IMR-90 (cell line): ENCODE measurements at regions not wholly inside any gene's neighbourhood (a gene's known extent, or its start where the extent isn't known, plus 50 kb on each side); places are given as distances from the start of the nearest gene placed in this dataset.

Experiments
- ATAC-seq: fragments of 200-7000 bp; cut with Tn5 transposase; 2 replicates; pipeline ENCODE4 v1.9.1; 2020; ENCODE audit warnings: low read depth, mild to moderate bottlenecking, moderate library complexity
- BruUV-seq: library from RNA; stranded (reverse); fragments of 400-500 nt; replicated peaks from 2 replicates; lab custom pipeline; 2021; lab: Mats Ljungman, UMichigan
- CTCF ChIA-PET: fragments of 300-600 bp; formaldehyde crosslinking; extraction: SDS; loops from one replicate; lab custom pipeline; 2021; ENCODE audit warnings: antibody characterized with exemption; lab: Yijun Ruan, JAX
- POLR2A ChIA-PET: fragments of 300-600 bp; sonication (Branson Sonifier 250); formaldehyde crosslinking; loops from one replicate; lab custom pipeline; 2022; ENCODE audit warnings: antibody characterized with exemption; ENCODE audit not compliant: unreplicated experiment; lab: Charles Lee
- DNase-seq: peaks from one replicate; pipeline ENCODE4 v3.0.0; 2013
- H2AFZ ChIP-seq: replicated peaks from 2 replicates; pipeline ENCODE3; 2013; ENCODE audit warnings: low read length, mild to moderate bottlenecking; ENCODE audit not compliant: poor library complexity
- H2AK5ac ChIP-seq: 2 replicates; pipeline ENCODE4 v1.6.1; 2013; ENCODE audit warnings: low read depth, low read length, inconsistent platforms
- H2AK9ac ChIP-seq: replicated peaks from 2 replicates; pipeline ENCODE3; 2013; ENCODE audit warnings: mild to moderate bottlenecking, low read depth, low read length, moderate library complexity; ENCODE audit not compliant: poor library complexity
- H2BK120ac ChIP-seq: 2 replicates; pipeline ENCODE4 v1.6.1; 2013; ENCODE audit warnings: low read depth, low read length, inconsistent platforms
- H2BK15ac ChIP-seq: 3 replicates; pipeline ENCODE4 v1.6.1; 2013; ENCODE audit warnings: low read depth, low read length, inconsistent platforms
- H2BK20ac ChIP-seq: 2 replicates; pipeline ENCODE4 v1.6.1; 2013; ENCODE audit warnings: low read depth, mild to moderate bottlenecking, inconsistent platforms, low read length, moderate library complexity
- H2BK5ac ChIP-seq: 2 replicates; pipeline ENCODE4 v1.6.1; 2013; ENCODE audit warnings: mild to moderate bottlenecking, low read depth, low read length, inconsistent platforms; ENCODE audit not compliant: poor library complexity, severe bottlenecking
- H3K14ac ChIP-seq: replicated peaks from 2 replicates; pipeline ENCODE4 v1.6.1; 2013; ENCODE audit warnings: low read depth, low read length, inconsistent platforms
- H3K18ac ChIP-seq: 2 replicates; pipeline ENCODE4 v1.6.1; 2013; ENCODE audit warnings: low read depth, low read length, control low read depth
- H3K23ac ChIP-seq: 2 replicates; pipeline ENCODE4 v1.6.1; 2013; ENCODE audit warnings: low read depth, low read length, inconsistent platforms
- H3K27ac ChIP-seq: 2 replicates; pipeline ENCODE4 v1.5.1; 2013; ENCODE audit warnings: mild to moderate bottlenecking, control low read depth, low read length; ENCODE audit not compliant: insufficient read depth
- H3K27me3 ChIP-seq: 2 replicates; pipeline ENCODE4 v1.6.1; 2013; ENCODE audit warnings: low read length; ENCODE audit not compliant: control insufficient read depth, insufficient read depth
- H3K36me3 ChIP-seq: 2 replicates; pipeline ENCODE4 v1.6.1; 2013; ENCODE audit warnings: low read length, mixed read lengths; ENCODE audit not compliant: control insufficient read depth, insufficient read depth
- H3K4ac ChIP-seq: 2 replicates; pipeline ENCODE4 v1.6.1; 2013; ENCODE audit warnings: low read depth, low read length, inconsistent platforms
- H3K4me1 ChIP-seq: 2 replicates; pipeline ENCODE4 v1.6.1; 2013; ENCODE audit warnings: low read length, mixed read lengths; ENCODE audit not compliant: control insufficient read depth, insufficient read depth
- H3K4me2 ChIP-seq: 2 replicates; pipeline ENCODE4 v1.6.1; 2013; ENCODE audit warnings: low read depth, mild to moderate bottlenecking, control low read depth, low read length, moderate library complexity
- H3K4me3 ChIP-seq: 2 replicates; pipeline ENCODE4 v1.5.1; 2013; ENCODE audit warnings: low read depth, mild to moderate bottlenecking, control low read depth, low read length, moderate library complexity; ENCODE audit not compliant: insufficient read depth
- H3K56ac ChIP-seq: 2 replicates; pipeline ENCODE4 v1.6.1; 2013; ENCODE audit warnings: low read length, inconsistent platforms; ENCODE audit not compliant: insufficient read depth; ENCODE audit errors: extremely low read depth
- H3K79me1 ChIP-seq, 2 experiments: 2 replicates each; pipeline ENCODE4 v1.6.1; 2013; ENCODE audit warnings: low read length in 2 of 2, inconsistent platforms in 1 of 2, low read depth in 1 of 2
- H3K9ac ChIP-seq: 2 replicates; pipeline ENCODE4 v1.6.1; 2013; ENCODE audit warnings: low read depth, low read length, control low read depth
- H3K9me1 ChIP-seq: 2 replicates; pipeline ENCODE4 v1.6.1; 2013; ENCODE audit warnings: low read length, inconsistent platforms; ENCODE audit not compliant: insufficient read depth
- H3K9me3 ChIP-seq: 2 replicates; pipeline ENCODE4 v1.6.1; 2013; ENCODE audit warnings: low read length; ENCODE audit not compliant: control insufficient read depth, insufficient read depth
- H4K20me1 ChIP-seq: 2 replicates; pipeline ENCODE4 v1.6.1; 2013; ENCODE audit warnings: low read length, inconsistent platforms; ENCODE audit not compliant: insufficient read depth
- H4K5ac ChIP-seq: 2 replicates; pipeline ENCODE4 v1.6.1; 2013; ENCODE audit warnings: mild to moderate bottlenecking, low read depth, low read length, control low read depth
- H4K8ac ChIP-seq, 2 experiments: 2 replicates each; pipeline ENCODE4 v1.6.1; 2013; ENCODE audit warnings: low read depth in 2 of 2, low read length in 2 of 2, control low read depth in 1 of 2, inconsistent platforms in 1 of 2
- H4K91ac ChIP-seq: 2 replicates; pipeline ENCODE4 v1.6.1; 2013; ENCODE audit warnings: low read depth, low read length, inconsistent platforms; ENCODE audit not compliant: insufficient read depth
- BHLHE40 ChIP-seq: fragments of 150-350 bp; IDR thresholded peaks from 2 replicates; pipeline ENCODE4 v1.6.1; 2016; ENCODE audit warnings: mild to moderate bottlenecking, low read depth, low read length
- CEBPB ChIP-seq: IDR thresholded peaks from 2 replicates; pipeline ENCODE4 v1.6.1; 2012; ENCODE audit warnings: low read depth, low read length, improper control_type of control experiment
- CHD1 ChIP-seq: IDR thresholded peaks from 2 replicates; pipeline ENCODE4 v1.6.1; 2012; ENCODE audit warnings: low read depth, low read length, improper control_type of control experiment
- ELK1 ChIP-seq: fragments of 150-350 bp; IDR thresholded peaks from 2 replicates; pipeline ENCODE4 v1.6.1; 2016; ENCODE audit warnings: low read depth, mild to moderate bottlenecking, low read length, moderate library complexity, borderline replicate concordance
- FOS ChIP-seq: fragments of 150-350 bp; IDR thresholded peaks from 2 replicates; pipeline ENCODE4 v1.6.1; 2016; ENCODE audit warnings: low read depth, low read length
- MAFK ChIP-seq: IDR thresholded peaks from 2 replicates; pipeline ENCODE4 v1.6.1; 2012; ENCODE audit warnings: low read depth, low read length, improper control_type of control experiment
- MAZ ChIP-seq: IDR thresholded peaks from 2 replicates; pipeline ENCODE4 v1.6.1; 2012; ENCODE audit warnings: low read depth, mild to moderate bottlenecking, low read length, improper control_type of control experiment, moderate library complexity, borderline replicate concordance
- MXI1 ChIP-seq: IDR thresholded peaks from 2 replicates; pipeline ENCODE4 v1.6.1; 2012; ENCODE audit warnings: low read depth, mild to moderate bottlenecking, low read length, moderate library complexity, borderline replicate concordance
- NFE2L2 ChIP-seq: fragments of 150-350 bp; IDR thresholded peaks from 2 replicates; pipeline ENCODE4 v1.6.1; 2016; ENCODE audit warnings: low read depth, mild to moderate bottlenecking, low read length
- POLR2A ChIP-seq: IDR thresholded peaks from 2 replicates; pipeline ENCODE4 v1.6.1; 2012; ENCODE audit warnings: mild to moderate bottlenecking, low read depth, low read length
- RAD21 ChIP-seq: IDR thresholded peaks from 2 replicates; pipeline ENCODE4 v1.6.1; 2012; ENCODE audit warnings: low read length, improper control_type of control experiment
- RCOR1 ChIP-seq: IDR thresholded peaks from 2 replicates; pipeline ENCODE4 v1.6.1; 2012; ENCODE audit warnings: mild to moderate bottlenecking, low read length, improper control_type of control experiment; ENCODE audit not compliant: insufficient replicate concordance
- RFX5 ChIP-seq: IDR thresholded peaks from 2 replicates; pipeline ENCODE4 v1.8.0; 2012; ENCODE audit warnings: low read depth, mild to moderate bottlenecking, low read length, moderate library complexity
- SMC3 ChIP-seq: fragments of 150-350 bp; IDR thresholded peaks from 2 replicates; pipeline ENCODE4 v1.6.1; 2016; ENCODE audit warnings: low read depth, mild to moderate bottlenecking, antibody characterized with exemption, low read length, moderate library complexity
- USF2 ChIP-seq: fragments of 150-350 bp; IDR thresholded peaks from 2 replicates; pipeline ENCODE4 v1.6.1; 2017; ENCODE audit warnings: mild to moderate bottlenecking, antibody characterized with exemption, low read length, low read depth
- WGBS, 2 experiments: methylation state at CpG; one replicate each; pipeline versions ENCODE4 v1.1.5 to v1.1.7; 2013; ENCODE audit warnings: missing lambda C conversion rate in 2 of 2; ENCODE audit not compliant: insufficient read length in 1 of 2; ENCODE audit errors: extremely low coverage in 2 of 2; 5-methylcytosine and 5-hydroxymethylcytosine counted together
- dilution Hi-C: fragments of 300-500 bp; cut with HindIII; formaldehyde crosslinking; loops from one replicate; pipeline ENCODE4 v1.14.3; 2018; ENCODE audit warnings: low sequenced_read_pairs; ENCODE audit not compliant: unreplicated experiment
- in situ Hi-C: fragments of 300-500 bp; cut with MboI; formaldehyde crosslinking; loops from 3 replicates; pipeline ENCODE4 v1.14.3; 2019; ENCODE audit warnings: low sequenced_read_pairs, inconsistent platforms, mixed read lengths
- intact Hi-C: fragments of 100-400 bp; cut with micrococcal nuclease; formaldehyde crosslinking; loops from 2 replicates; pipeline ENCODE4 v1.10.0; 2022
- TF ChIP-seq, protein P1 (sequence below): conservative IDR thresholded peaks from 2 replicates; pipeline ENCODE4 v1.5.1; 2012; ENCODE audit warnings: mild to moderate bottlenecking, low read depth, low read length, improper control_type of control experiment

DNA sequence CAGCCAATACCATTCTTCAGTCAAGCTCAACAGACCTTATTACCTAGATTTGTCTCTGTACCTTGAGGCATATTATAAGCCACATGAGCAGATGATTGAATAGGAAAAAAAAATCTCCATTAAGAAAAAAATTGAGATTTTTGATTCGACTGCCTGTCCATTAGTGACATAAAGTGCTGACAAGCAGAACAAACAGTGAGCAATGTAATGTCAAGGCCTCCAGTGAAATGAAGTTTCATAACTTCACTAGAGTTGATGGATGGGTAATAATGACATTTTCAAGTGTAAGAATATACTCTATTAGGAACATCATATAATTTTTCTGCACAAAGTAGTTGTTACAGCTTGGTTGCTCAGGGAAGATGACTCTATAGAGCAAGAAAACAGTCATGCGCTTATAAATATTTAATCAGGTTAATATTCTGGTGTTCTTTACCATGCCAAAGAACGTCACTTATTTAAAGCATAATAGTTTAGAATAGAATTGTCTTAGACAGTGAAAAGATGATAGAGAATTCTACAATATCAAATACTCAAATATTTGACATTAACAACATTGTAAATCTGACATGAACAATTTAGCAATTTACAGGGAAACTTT lies 783.7 kb downstream of the EPHA7 start:
- H3K9me3 ChIP-seq = no peaks in the 10 kb centered on the region
- no peak overlapping the region for H4K91ac ChIP-seq
- no peaks in the 10 kb centered on the region for H3K36me3 ChIP-seq
- CTCF ChIA-PET = no interaction called here
- H2AK9ac ChIP-seq = no peak overlapping the region
- no peak overlapping the region for H3K23ac ChIP-seq
- no peak overlapping the region for H3K4me2 ChIP-seq
- dilution Hi-C loops = no loop called here
- H4K20me1 ChIP-seq = no peaks in the 10 kb centered on the region
- H2BK120ac ChIP-seq = no peak overlapping the region
- in situ Hi-C loops = no loop called here
- no peaks in the 10 kb centered on the region for H3K4me1 ChIP-seq
- BruUV-seq = no TSS peak
- TF ChIP-seq RFX5 (no peak), MAFK (no peak), USF2 (no peak), FOS (no peak), CHD1 (no peak), NFE2L2 (no peak), RCOR1 (no peak), ELK1 (no peak), POLR2A (no peak), MAZ (no peak), CEBPB (no peak), RAD21 (no peak), BHLHE40 (no peak), SMC3 (no peak), MXI1 (no peak)
- TF ChIP-seq, protein P1, sequence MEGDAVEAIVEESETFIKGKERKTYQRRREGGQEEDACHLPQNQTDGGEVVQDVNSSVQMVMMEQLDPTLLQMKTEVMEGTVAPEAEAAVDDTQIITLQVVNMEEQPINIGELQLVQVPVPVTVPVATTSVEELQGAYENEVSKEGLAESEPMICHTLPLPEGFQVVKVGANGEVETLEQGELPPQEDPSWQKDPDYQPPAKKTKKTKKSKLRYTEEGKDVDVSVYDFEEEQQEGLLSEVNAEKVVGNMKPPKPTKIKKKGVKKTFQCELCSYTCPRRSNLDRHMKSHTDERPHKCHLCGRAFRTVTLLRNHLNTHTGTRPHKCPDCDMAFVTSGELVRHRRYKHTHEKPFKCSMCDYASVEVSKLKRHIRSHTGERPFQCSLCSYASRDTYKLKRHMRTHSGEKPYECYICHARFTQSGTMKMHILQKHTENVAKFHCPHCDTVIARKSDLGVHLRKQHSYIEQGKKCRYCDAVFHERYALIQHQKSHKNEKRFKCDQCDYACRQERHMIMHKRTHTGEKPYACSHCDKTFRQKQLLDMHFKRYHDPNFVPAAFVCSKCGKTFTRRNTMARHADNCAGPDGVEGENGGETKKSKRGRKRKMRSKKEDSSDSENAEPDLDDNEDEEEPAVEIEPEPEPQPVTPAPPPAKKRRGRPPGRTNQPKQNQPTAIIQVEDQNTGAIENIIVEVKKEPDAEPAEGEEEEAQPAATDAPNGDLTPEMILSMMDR = no peak
- no peaks in the 10 kb centered on the region for H3K9me1 ChIP-seq
- no CpG with 5 or more reads among the region's 3 CpGs for WGBS, 2 experiments
- no peak overlapping the region for H4K5ac ChIP-seq
- H3K4me3 ChIP-seq = no peak overlapping the region
- no peak overlapping the region for H3K14ac ChIP-seq
- H3K18ac ChIP-seq = no peak overlapping the region
- H2AFZ ChIP-seq = no peak overlapping the region
- H3K4ac ChIP-seq = no peak overlapping the region
- POLR2A ChIA-PET = no interaction called here
- intact Hi-C loops = no loop called here
- H2AK5ac ChIP-seq = no peak overlapping the region
- no peaks in the 10 kb centered on the region for H3K79me1 ChIP-seq
- DNase-seq (no peak), ATAC-seq (no peak)
- no peak overlapping the region for H2BK15ac ChIP-seq
- H3K9ac ChIP-seq = no peak overlapping the region
- H3K56ac ChIP-seq = no peak overlapping the region
- H2BK5ac ChIP-seq = no peak overlapping the region
- H4K8ac ChIP-seq = no peak overlapping the region
- no peaks in the 10 kb centered on the region for H3K27me3 ChIP-seq
- H3K27ac ChIP-seq = no peak overlapping the region
- H2BK20ac ChIP-seq = no peak overlapping the region
